Thyroid gland (tissue), 4 donors: ENCODE measurements at regions not wholly inside any gene's neighbourhood (a gene's known extent, or its start where the extent isn't known, plus 50 kb on each side); places are given as distances from the start of the nearest gene placed in this dataset.
"Not testable (repeated sequence)": the region's sequence is repeated elsewhere in the genome, so short reads cannot be mapped to it uniquely, and the experiment has no call there.

Experiments used
- DNase-seq, 2 donors: peaks; one replicate each; pipeline ENCODE4 v3.0.0-alpha.2; 2019
- H3K27ac ChIP-seq, 3 donors: fragments of 200-600 bp; sonication (generic); 1 replicate in 2 of 3; 2 replicates in 1 of 3; pipeline ENCODE4 v1.5.1; 2016 to 2019; ENCODE audit warnings: mild to moderate bottlenecking in 1 of 3, moderate library complexity in 1 of 3
- H3K27me3 ChIP-seq: fragments of 200-600 bp; sonication (generic); one replicate; pipeline ENCODE4 v1.5.1; 2019
- H3K36me3 ChIP-seq, 2 donors: fragments of 200-600 bp; sonication (generic); one replicate each; pipeline ENCODE4 v1.5.1; 2016 to 2019
- H3K4me1 ChIP-seq, 2 donors: fragments of 200-600 bp; sonication (generic); one replicate each; pipeline ENCODE4 v1.5.1; 2017 to 2019
- H3K4me3 ChIP-seq, 3 donors: fragments of 200-600 bp; sonication (generic); replicated peaks in 1 of 3; 1 replicate in 2 of 3; 2 replicates in 1 of 3; pipeline ENCODE4 v1.5.1; 2016; ENCODE audit warnings: mild to moderate bottlenecking in 1 of 3
- H3K9me3 ChIP-seq: fragments of 200-600 bp; sonication (generic); one replicate; pipeline ENCODE4 v1.5.1; 2017
- CTCF ChIP-seq, 6 experiments: fragments of 200-600 bp in 3 of 6; fragments of 450-650 bp in 3 of 6; sonication (generic) in 3 of 6; IDR thresholded peaks; one replicate each; pipeline ENCODE4 v1.5.1; 2016 to 2019; ENCODE audit warnings: antibody characterized with exemption in 6 of 6, mild to moderate bottlenecking in 2 of 6, inconsistent platforms in 1 of 6, moderate library complexity in 1 of 6
- POLR2A ChIP-seq, 2 donors: fragments of 450-650 bp; IDR thresholded peaks; one replicate each; pipeline ENCODE4 v1.6.1; 2017; ENCODE audit warnings: antibody characterized with exemption in 2 of 2, mild to moderate bottlenecking in 2 of 2, moderate library complexity in 1 of 2
- WGBS, 2 donors: methylation state at CpG; one replicate each; pipeline ENCODE4 v1.1.5; 2017; 5-methylcytosine and 5-hydroxymethylcytosine counted together
- intact Hi-C: fragments of 100-400 bp; cut with DNase I; formaldehyde crosslinking; loops from one replicate; pipeline ENCODE4 v1.15.1; 2023

DNA sequence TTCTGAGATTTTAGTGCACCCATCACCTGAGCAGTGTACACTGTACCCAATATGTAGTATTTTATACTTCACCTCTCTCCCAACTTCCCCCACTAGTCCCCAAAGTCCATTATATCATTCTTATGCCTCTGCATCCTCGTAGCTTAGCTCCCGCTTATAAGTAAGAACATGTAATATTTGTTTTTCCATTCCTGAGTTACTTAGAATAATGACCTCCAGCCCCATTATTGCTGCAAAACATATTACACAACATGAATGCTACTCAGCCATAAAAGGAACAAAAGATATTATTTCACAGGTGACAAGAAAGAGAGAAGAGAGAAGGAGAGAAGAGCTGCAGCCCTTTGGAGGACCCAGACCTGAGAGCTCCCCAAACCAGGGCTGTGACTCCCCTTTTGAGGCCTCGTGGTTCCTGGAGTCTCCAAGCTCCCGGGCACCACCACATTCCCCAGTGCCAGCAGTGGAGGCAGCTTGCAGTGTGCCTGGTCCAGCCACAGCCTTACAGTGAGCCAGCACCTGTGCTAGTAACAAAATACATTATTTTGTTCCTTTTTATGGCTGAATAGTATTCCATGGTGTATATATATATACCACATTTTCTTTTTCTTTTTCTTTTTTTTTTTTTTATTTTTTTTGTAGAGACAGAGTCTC is 194.5 kb upstream of the DAB2 start:
- 85 to 88% methylated on average over 4 of the region's 4 CpGs for WGBS, 2 donors
- H3K36me3 ChIP-seq: no peaks in the 10 kb centered on the region
- DNase-seq: no peak
- no peaks in the 10 kb centered on the region for H3K27me3 ChIP-seq
- no peak overlapping the region for H3K27ac ChIP-seq
- no peaks in the 10 kb centered on the region for H3K9me3 ChIP-seq
- no peak overlapping the region for H3K4me3 ChIP-seq
- intact Hi-C loops: no loop called here
- TF ChIP-seq CTCF (IDR thresholded peaks at IDR 0.05) (no peak), POLR2A (IDR thresholded peaks at IDR 0.05) (no peak)
- H3K4me1 ChIP-seq: no peaks in the 10 kb centered on the region

DNA sequence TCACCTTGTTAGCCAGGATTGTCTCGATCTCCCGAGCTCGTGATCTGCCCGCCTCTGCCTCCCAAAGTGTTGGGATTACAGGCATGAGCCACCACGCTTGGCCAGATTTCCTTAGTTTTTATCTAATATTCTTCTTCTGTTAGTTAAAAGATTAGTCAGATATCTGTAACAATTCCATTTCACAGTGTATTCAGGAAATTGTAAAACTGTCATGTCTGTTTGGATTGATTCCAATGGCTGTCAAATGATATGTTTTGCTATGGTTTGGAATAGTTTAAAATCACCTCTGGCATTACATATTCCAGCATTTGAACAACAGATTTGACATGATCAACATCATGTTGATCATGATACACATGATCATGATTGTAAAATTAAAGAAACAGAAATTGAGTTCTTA is 193.6 kb upstream of the DAB2 start:
- DNase-seq: no peak
- WGBS, 2 donors: 95 to 96% methylated on average over 5 of the region's 5 CpGs
- no peak overlapping the region for H3K4me3 ChIP-seq
- TF ChIP-seq CTCF (IDR thresholded peaks at IDR 0.05): no peak
- TF ChIP-seq POLR2A (IDR thresholded peaks at IDR 0.05): no peak
- H3K27ac ChIP-seq: no peak overlapping the region
- intact Hi-C loops: no loop called here
- no peaks in the 10 kb centered on the region for H3K4me1 ChIP-seq
- H3K36me3 ChIP-seq: no peaks in the 10 kb centered on the region
- no peaks in the 10 kb centered on the region for H3K27me3 ChIP-seq
- no peaks in the 10 kb centered on the region for H3K9me3 ChIP-seq

- H3K27ac ChIP-seq: no peak overlapping the region
- DNase-seq: no peak
- no peaks in the 10 kb centered on the region for H3K9me3 ChIP-seq
- H3K4me3 ChIP-seq: no peak overlapping the region
- no peak for TF ChIP-seq POLR2A (IDR thresholded peaks at IDR 0.05)
- TF ChIP-seq CTCF (IDR thresholded peaks at IDR 0.05): no peak
- 29 to 37% methylated on average over 1 of the region's 1 CpG for WGBS, 2 donors
- H3K27me3 ChIP-seq: no peaks in the 10 kb centered on the region
- no peaks in the 10 kb centered on the region for H3K4me1 ChIP-seq
- intact Hi-C loops: no loop called here
- no peaks in the 10 kb centered on the region for H3K36me3 ChIP-seq
These were observed 191.4 kb upstream of the DAB2 start for GRCh38 chr5:39616131-39616530.

DNA sequence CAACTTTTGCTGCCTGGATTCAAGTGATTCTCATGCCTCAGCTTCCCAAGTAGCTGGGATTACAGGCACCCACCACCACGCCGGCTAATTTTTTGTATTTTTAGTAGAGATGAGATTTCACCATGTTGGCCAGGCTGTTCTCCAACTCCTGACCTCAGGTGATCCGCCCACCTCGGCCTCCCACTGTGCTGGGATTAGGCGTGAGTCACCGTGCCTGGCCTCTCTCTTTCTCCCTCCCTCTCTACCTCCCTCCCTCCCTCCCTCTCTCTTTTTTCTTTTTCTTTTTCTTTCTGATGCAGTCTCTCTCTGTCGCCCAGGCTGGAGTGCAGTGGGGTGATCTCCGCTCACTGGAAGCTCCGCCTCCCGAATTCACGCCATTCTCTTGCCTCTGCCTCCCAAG is 186.3 kb upstream of the DAB2 start:
- 94 to 96% methylated on average over 11 of the region's 11 CpGs for WGBS, 2 donors

DNA sequence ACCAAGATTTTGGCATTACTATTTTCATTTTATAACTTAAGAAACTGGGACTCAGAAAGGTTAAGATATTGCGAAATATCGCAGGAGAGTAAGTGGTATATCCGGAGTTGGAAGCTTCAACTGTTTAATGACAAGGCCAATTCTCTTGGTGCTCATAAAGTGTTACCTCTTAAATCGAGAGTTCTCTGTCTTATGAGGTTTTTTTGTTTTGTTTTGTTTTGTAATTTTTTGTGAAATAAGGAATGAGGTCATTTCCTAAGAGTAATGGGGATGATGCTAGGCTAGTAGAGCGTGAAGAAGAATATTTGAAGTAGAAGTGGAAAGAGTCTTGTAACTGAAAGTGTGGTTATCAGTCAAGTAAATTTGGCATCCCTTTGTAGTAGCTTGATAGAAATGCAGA is 183.2 kb upstream of the DAB2 start:
- H3K4me3 ChIP-seq: no peak overlapping the region
- intact Hi-C loops: no loop called here
- H3K9me3 ChIP-seq: no peaks in the 10 kb centered on the region
- no peaks in the 10 kb centered on the region for H3K36me3 ChIP-seq
- WGBS, 2 donors: 63 to 71% methylated on average over 5 of the region's 5 CpGs
- TF ChIP-seq POLR2A (IDR thresholded peaks at IDR 0.05) (no peak), CTCF (IDR thresholded peaks at IDR 0.05) (no peak)
- DNase-seq: no peak
- H3K27ac ChIP-seq: no peak overlapping the region
- no peaks in the 10 kb centered on the region for H3K27me3 ChIP-seq
- no peaks in the 10 kb centered on the region for H3K4me1 ChIP-seq

More for the DNA sequence above, 186.3 kb upstream of the DAB2 start:
- H3K27ac ChIP-seq, H3K9me3 ChIP-seq, H3K4me3 ChIP-seq, H3K36me3 ChIP-seq, intact Hi-C loops, H3K4me1 ChIP-seq, H3K27me3 ChIP-seq, DNase-seq: not testable (repeated sequence)

- no peak for DNase-seq
- 88 to 92% methylated on average over 2 of the region's 2 CpGs for WGBS, 2 donors
- Histone ChIP-seq H3K4me3 (no peak overlapping the region), H3K4me1 (no peaks in the 10 kb centered on the region), H3K9me3 (no peaks in the 10 kb centered on the region), H3K36me3 (no peaks in the 10 kb centered on the region), H3K27me3 (no peaks in the 10 kb centered on the region), H3K27ac (no peak overlapping the region)
- intact Hi-C loops: no loop called here
- TF ChIP-seq POLR2A (IDR thresholded peaks at IDR 0.05): no peak
- TF ChIP-seq CTCF (IDR thresholded peaks at IDR 0.05): no peak
These were observed 181.8 kb upstream of the DAB2 start for GRCh38 chr5:39606591-39606990.
